RWPE2 (cell line): ENCODE measurements at regions not wholly inside any gene's neighbourhood (a gene's known extent, or its start where the extent isn't known, plus 50 kb on each side); places are given as distances from the start of the nearest gene placed in this dataset.

Source experiments
- ATAC-seq: fragments of 200-7000 bp; cut with Tn5 transposase; 3 replicates; pipeline ENCODE4 v1.9.1; 2021; ENCODE audit warnings: low read depth
- DNase-seq: peaks from one replicate; pipeline ENCODE4 v3.0.0-alpha.2; 2020; ENCODE audit warnings: low spot score
- H3K27ac ChIP-seq: fragments of 450-650 bp; 2 replicates; pipeline ENCODE4 v1.5.1; 2017; ENCODE audit warnings: mild to moderate bottlenecking; ENCODE audit not compliant: poor library complexity, severe bottlenecking
- H3K27me3 ChIP-seq: fragments of 250-450 bp; sonication (Bioruptor Pico); 2 replicates; pipeline ENCODE4 v1.5.1; 2021; ENCODE audit warnings: mild to moderate bottlenecking, moderate library complexity; ENCODE audit not compliant: insufficient read depth, poor library complexity, severe bottlenecking
- H3K36me3 ChIP-seq: fragments of 250-450 bp; sonication (Bioruptor Pico); 2 replicates; pipeline ENCODE4 v1.5.1; 2020; ENCODE audit warnings: low read depth, mild to moderate bottlenecking, moderate library complexity
- H3K4me1 ChIP-seq: fragments of 250-450 bp; sonication (Bioruptor Pico); 2 replicates; pipeline ENCODE4 v1.5.1; 2021; ENCODE audit warnings: mild to moderate bottlenecking, moderate library complexity; ENCODE audit not compliant: insufficient read depth, poor library complexity, severe bottlenecking
- H3K4me3 ChIP-seq: fragments of 250-450 bp; sonication (Bioruptor Pico); 2 replicates; pipeline ENCODE4 v1.5.1; 2021; ENCODE audit warnings: mild to moderate bottlenecking, moderate library complexity; ENCODE audit not compliant: severe bottlenecking
- H3K9me3 ChIP-seq: fragments of 250-450 bp; sonication (Bioruptor Pico); 2 replicates; pipeline ENCODE4 v1.5.1; 2021; ENCODE audit warnings: mild to moderate bottlenecking, moderate library complexity; ENCODE audit not compliant: severe bottlenecking
- CTCF ChIP-seq: fragments of 450-650 bp; IDR thresholded peaks from one replicate; pipeline ENCODE4 v1.5.1; 2017; ENCODE audit warnings: mild to moderate bottlenecking, moderate library complexity; ENCODE audit not compliant: poor library complexity, severe bottlenecking

- Histone ChIP-seq H3K27me3 (no peaks in the 10 kb centered on the region), H3K27ac (no peak overlapping the region), H3K4me1 (peaks cover 9% of the 10 kb centered on the region), H3K4me3 (no peak overlapping the region), H3K36me3 (no peaks in the 10 kb centered on the region), H3K9me3 (no peaks in the 10 kb centered on the region)
- DNase-seq = no peak
- ATAC-seq = no peak
- TF ChIP-seq CTCF = no peak
Observed at GRCh38 chr5:125499636-125500332, 753.3 kb upstream of the ZNF608 start.

DNA sequence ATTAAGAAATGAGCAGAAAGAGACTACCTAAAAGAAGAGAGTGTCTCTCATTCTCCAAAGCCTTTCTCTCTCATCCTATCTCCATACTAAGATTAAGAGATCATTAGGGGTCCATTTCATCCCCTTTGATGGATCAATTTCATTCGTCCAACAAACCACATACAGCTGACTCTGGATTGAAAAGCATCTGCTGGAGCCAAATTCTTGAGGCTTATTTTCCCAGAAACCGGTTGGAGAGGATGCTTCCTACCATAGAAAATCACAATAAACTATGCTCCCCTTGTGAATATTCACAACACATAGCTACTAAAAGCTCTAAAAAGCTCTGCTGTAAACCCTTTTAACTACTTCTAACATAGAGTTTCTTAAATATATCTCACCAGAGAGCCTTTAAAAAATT lies 755.0 kb upstream of the ZNF608 start:
- no peak for TF ChIP-seq CTCF
- Histone ChIP-seq H3K9me3 (no peaks in the 10 kb centered on the region), H3K4me1 (peaks cover 9% of the 10 kb centered on the region), H3K36me3 (no peaks in the 10 kb centered on the region), H3K4me3 (no peak overlapping the region), H3K27ac (no peak overlapping the region), H3K27me3 (no peaks in the 10 kb centered on the region)
- DNase-seq (no peak), ATAC-seq (no peak)

GRCh38 chr5:125503946-125504345 lies 757.5 kb upstream of the ZNF608 start:
- Histone ChIP-seq H3K27me3 (no peaks in the 10 kb centered on the region), H3K27ac (no peak overlapping the region), H3K9me3 (no peaks in the 10 kb centered on the region), H3K36me3 (no peaks in the 10 kb centered on the region), H3K4me1 (no peaks in the 10 kb centered on the region), H3K4me3 (no peak overlapping the region)
- ATAC-seq = no peak
- no peak for TF ChIP-seq CTCF
- no peak for DNase-seq

- TF ChIP-seq CTCF = no peak
- Histone ChIP-seq H3K27me3 (no peaks in the 10 kb centered on the region), H3K4me1 (no peaks in the 10 kb centered on the region), H3K36me3 (no peaks in the 10 kb centered on the region), H3K4me3 (no peak overlapping the region), H3K27ac (no peak overlapping the region), H3K9me3 (no peaks in the 10 kb centered on the region)
- ATAC-seq (no peak), DNase-seq (no peak)
Observed at GRCh38 chr5:125505115-125505514, 758.7 kb upstream of the ZNF608 start.

DNA sequence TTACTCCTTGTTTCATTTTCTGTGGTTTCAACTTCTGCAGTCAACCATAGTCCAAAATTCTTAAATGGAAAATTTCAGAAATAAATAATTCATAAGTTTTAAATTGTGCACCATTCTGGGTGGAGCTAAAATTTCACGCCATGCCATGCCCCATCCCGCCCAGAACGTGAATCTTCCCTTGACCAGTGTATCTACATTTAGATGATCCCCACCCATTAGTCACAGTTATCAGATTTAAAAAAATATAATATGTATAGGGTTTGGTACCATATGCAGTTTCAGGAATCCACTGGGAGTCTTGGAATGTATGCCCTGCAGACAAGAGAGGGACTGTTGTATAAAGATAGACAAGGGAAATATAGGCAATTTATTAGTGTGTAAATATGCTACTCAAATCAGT lies 759.7 kb upstream of the ZNF608 start:
- Histone ChIP-seq H3K27ac (no peak overlapping the region), H3K4me3 (no peak overlapping the region), H3K36me3 (no peaks in the 10 kb centered on the region), H3K4me1 (no peaks in the 10 kb centered on the region), H3K27me3 (no peaks in the 10 kb centered on the region), H3K9me3 (no peaks in the 10 kb centered on the region)
- no peak for DNase-seq
- no peak for TF ChIP-seq CTCF
- ATAC-seq = no peak
